ENCODE measurements at regions not wholly inside any gene's neighbourhood (a gene's known extent, or its start where the extent isn't known, plus 50 kb on each side); places are given as distances from the start of the nearest gene placed in this dataset.

GRCh38 chr15:81843757-81844407 is 201.9 kb downstream of the MEX3B start:
- TF ChIP-seq EZH2phosphoT487 (IDR thresholded peaks at IDR 0.05; ENCODE audit: borderline replicate concordance) (no peak), CTCF (conservative IDR thresholded peaks at IDR 0.05; ENCODE audit: low read length) (no peak)

All from Loucy (cell line).